ENCODE measurements at regions not wholly inside any gene's neighbourhood (a gene's known extent, or its start where the extent isn't known, plus 50 kb on each side); places are given as distances from the start of the nearest gene placed in this dataset.

DNA sequence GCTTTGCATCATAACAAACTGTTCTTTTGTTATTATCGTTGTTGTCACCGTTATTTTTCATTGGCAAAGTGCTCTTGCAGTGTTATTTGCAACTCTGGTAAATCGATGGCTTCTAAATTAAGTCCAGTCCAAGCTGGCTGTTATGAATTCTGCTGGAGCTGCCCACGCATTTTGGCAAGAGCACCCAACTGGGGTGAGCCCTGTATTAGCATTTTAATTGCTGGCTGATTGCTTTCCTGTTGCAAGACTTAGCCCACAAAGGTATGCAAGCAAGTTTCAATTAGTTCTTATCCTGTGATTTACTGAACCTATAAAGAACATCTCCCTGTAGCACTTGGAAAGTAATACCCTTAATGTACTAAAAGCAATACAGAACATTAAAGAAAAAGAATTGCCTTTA is 226.8 kb downstream of the ACTR3B start:
- no peaks in the 10 kb centered on the region for H3K27me3 Mint-ChIP-seq (ENCODE audit: unreplicated experiment)
- DNase-seq (ENCODE audit: extremely low spot score, unreplicated experiment) = no peak
- no peaks in the 10 kb centered on the region for H3K36me3 Mint-ChIP-seq (ENCODE audit: unreplicated experiment)
- no peak overlapping the region for H3K4me3 Mint-ChIP-seq (ENCODE audit: unreplicated experiment)
- TF ChIP-seq, protein P1, sequence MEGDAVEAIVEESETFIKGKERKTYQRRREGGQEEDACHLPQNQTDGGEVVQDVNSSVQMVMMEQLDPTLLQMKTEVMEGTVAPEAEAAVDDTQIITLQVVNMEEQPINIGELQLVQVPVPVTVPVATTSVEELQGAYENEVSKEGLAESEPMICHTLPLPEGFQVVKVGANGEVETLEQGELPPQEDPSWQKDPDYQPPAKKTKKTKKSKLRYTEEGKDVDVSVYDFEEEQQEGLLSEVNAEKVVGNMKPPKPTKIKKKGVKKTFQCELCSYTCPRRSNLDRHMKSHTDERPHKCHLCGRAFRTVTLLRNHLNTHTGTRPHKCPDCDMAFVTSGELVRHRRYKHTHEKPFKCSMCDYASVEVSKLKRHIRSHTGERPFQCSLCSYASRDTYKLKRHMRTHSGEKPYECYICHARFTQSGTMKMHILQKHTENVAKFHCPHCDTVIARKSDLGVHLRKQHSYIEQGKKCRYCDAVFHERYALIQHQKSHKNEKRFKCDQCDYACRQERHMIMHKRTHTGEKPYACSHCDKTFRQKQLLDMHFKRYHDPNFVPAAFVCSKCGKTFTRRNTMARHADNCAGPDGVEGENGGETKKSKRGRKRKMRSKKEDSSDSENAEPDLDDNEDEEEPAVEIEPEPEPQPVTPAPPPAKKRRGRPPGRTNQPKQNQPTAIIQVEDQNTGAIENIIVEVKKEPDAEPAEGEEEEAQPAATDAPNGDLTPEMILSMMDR (IDR thresholded peaks at IDR 0.05) = no peak
- peaks cover 15% of the 10 kb centered on the region for H3K9me3 Mint-ChIP-seq (ENCODE audit: unreplicated experiment)
- H3K27ac Mint-ChIP-seq (ENCODE audit: unreplicated experiment) = no peak overlapping the region
- H3K4me1 Mint-ChIP-seq (ENCODE audit: unreplicated experiment) = peaks cover 5% of the 10 kb centered on the region

DNA sequence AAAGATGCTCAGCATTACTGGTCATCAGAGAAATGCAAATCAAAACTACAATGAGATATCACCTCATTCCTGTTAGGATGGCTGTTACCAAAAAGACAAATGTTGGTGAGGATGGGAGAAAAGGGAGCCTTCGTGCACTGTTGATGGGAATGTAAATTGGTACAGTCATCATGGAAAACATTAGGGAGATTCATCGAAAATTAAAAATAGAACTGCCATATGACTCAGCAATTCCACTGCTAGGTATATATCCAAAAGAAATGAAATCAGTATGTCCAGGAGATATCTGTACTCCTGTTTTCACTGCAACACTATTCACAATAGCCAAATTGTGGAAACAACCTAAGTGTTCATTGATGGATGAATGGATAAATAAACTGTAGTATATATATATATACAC is 228.1 kb downstream of the ACTR3B start:
- H3K9me3 Mint-ChIP-seq (ENCODE audit: unreplicated experiment) = peaks cover 12% of the 10 kb centered on the region
- H3K27ac Mint-ChIP-seq (ENCODE audit: unreplicated experiment) = no peak overlapping the region
- no peaks in the 10 kb centered on the region for H3K27me3 Mint-ChIP-seq (ENCODE audit: unreplicated experiment)
- no peak overlapping the region for H3K4me3 Mint-ChIP-seq (ENCODE audit: unreplicated experiment)
- peaks cover 5% of the 10 kb centered on the region for H3K4me1 Mint-ChIP-seq (ENCODE audit: unreplicated experiment)
- TF ChIP-seq, protein P1 (IDR thresholded peaks at IDR 0.05) = no peak
- DNase-seq (ENCODE audit: extremely low spot score, unreplicated experiment) = no peak
- H3K36me3 Mint-ChIP-seq (ENCODE audit: unreplicated experiment) = no peaks in the 10 kb centered on the region

DNA sequence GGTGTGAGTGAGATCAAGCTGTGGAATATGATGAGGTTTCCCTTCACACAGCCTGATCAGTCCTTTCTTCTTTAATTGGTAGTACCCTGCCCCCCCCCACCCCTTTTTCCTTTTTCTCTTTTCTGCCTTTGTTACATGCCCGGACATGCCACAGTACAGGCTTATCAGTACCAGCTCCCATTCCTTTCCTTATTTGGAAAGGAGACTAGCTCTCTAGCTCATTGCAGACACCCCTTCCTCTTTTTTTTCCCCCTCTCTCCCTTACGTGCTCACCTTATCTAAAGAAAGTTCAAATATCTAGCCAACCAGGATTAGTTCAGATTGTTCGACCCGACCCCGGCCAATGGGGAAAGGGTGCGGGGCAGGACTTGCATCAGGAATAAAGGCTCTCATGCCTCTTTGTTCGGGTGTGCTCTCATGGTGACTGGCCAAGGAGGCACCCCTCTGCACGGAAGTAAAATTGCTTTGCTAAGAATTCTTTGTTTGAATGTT is 230.4 kb downstream of the ACTR3B start:
- H3K4me1 Mint-ChIP-seq (ENCODE audit: unreplicated experiment) = peaks cover 5% of the 10 kb centered on the region
- H3K36me3 Mint-ChIP-seq (ENCODE audit: unreplicated experiment) = no peaks in the 10 kb centered on the region
- H3K9me3 Mint-ChIP-seq (ENCODE audit: unreplicated experiment) = peaks cover 21% of the 10 kb centered on the region
- no peak for DNase-seq (ENCODE audit: extremely low spot score, unreplicated experiment)
- no peaks in the 10 kb centered on the region for H3K27me3 Mint-ChIP-seq (ENCODE audit: unreplicated experiment)
- H3K4me3 Mint-ChIP-seq (ENCODE audit: unreplicated experiment) = no peak overlapping the region
- peak overlapping the region; percentile 65 for H3K27ac Mint-ChIP-seq (ENCODE audit: unreplicated experiment)
- TF ChIP-seq, protein P1 (IDR thresholded peaks at IDR 0.05) = no peak

DNA sequence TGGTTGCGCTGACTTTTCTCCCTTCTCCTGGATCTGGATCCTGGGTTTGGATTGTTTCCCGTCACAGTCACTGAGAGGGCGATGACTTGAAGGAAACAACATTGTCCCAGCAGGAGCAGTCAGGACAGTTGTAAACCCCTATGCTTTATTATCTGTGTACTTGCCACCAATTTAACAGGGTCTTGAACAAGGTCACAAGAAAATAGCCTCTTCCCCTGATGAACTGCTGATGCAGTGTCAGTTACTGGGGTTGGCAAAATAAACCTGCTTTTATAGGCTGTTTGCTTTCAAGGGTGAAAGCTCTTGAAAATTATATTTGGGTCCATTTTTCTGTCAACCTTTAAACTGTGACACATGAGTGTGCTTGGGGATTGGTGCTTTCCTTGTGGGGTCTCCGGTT is 238.9 kb downstream of the ACTR3B start:
- DNase-seq (ENCODE audit: extremely low spot score, unreplicated experiment) = no peak
- Mint-ChIP-seq H3K4me3 (ENCODE audit: unreplicated experiment) (no peak overlapping the region), H3K27ac (ENCODE audit: unreplicated experiment) (no peak overlapping the region), H3K36me3 (ENCODE audit: unreplicated experiment) (no peaks in the 10 kb centered on the region), H3K9me3 (ENCODE audit: unreplicated experiment) (peaks cover 33% of the 10 kb centered on the region), H3K4me1 (ENCODE audit: unreplicated experiment) (no peaks in the 10 kb centered on the region), H3K27me3 (ENCODE audit: unreplicated experiment) (no peaks in the 10 kb centered on the region)
- TF ChIP-seq, protein P1 (IDR thresholded peaks at IDR 0.05) = no peak

DNA sequence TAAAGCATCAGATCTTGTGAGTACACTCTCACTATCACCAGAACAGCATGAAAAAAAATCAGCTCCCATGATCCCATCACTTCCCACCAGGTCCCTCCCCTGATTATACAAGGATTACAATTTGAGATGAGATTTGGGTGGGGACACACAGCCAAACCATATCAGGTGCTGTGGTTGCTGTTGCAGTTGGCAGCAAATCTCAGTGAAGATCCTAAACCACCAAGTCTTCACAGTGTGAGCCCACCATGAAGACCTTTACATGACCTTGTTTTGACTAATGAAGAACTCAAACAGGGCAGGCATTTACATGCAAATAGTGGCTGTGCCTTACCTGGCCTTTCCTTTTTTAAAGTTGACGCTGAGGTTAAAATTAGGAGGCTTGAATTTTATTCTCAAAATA is 242.6 kb downstream of the ACTR3B start:
- Mint-ChIP-seq H3K27me3 (ENCODE audit: unreplicated experiment) (no peaks in the 10 kb centered on the region), H3K4me1 (ENCODE audit: unreplicated experiment) (no peaks in the 10 kb centered on the region), H3K27ac (ENCODE audit: unreplicated experiment) (no peak overlapping the region), H3K36me3 (ENCODE audit: unreplicated experiment) (no peaks in the 10 kb centered on the region), H3K4me3 (ENCODE audit: unreplicated experiment) (no peak overlapping the region), H3K9me3 (ENCODE audit: unreplicated experiment) (peaks cover 33% of the 10 kb centered on the region)
- TF ChIP-seq, protein P1 (IDR thresholded peaks at IDR 0.05) = no peak
- no peak for DNase-seq (ENCODE audit: extremely low spot score, unreplicated experiment)

Data from osteocyte (in vitro differentiated cells).